Effector memory CD4-positive, alpha-beta T cell (primary cell): ENCODE measurements at regions not wholly inside any gene's neighbourhood (a gene's known extent, or its start where the extent isn't known, plus 50 kb on each side); places are given as distances from the start of the nearest gene placed in this dataset.
"Not testable (repeated sequence)": the region's sequence is repeated elsewhere in the genome, so short reads cannot be mapped to it uniquely, and the experiment has no call there.

Source experiments
- DNase-seq, 3 donors: peaks; one replicate each; pipeline ENCODE4 v3.0.0-alpha.2; 2020
- H3K27ac ChIP-seq: 2 replicates; pipeline ENCODE4 v1.7.0; 2013; ENCODE audit warnings: mild to moderate bottlenecking, low read length, moderate library complexity; ENCODE audit not compliant: insufficient read depth, poor library complexity, severe bottlenecking
- H3K27me3 ChIP-seq: replicated peaks from 2 replicates; pipeline ENCODE4 v1.7.0; 2013; ENCODE audit warnings: mild to moderate bottlenecking, low read length; ENCODE audit not compliant: insufficient read depth, control insufficient read depth, poor library complexity, severe bottlenecking
- H3K36me3 ChIP-seq: 2 replicates; pipeline ENCODE4 v1.7.0; 2013; ENCODE audit warnings: mild to moderate bottlenecking, low read length, moderate library complexity; ENCODE audit not compliant: control insufficient read depth, insufficient read depth
- H3K4me1 ChIP-seq: 2 replicates; pipeline ENCODE4 v1.7.0; 2013; ENCODE audit warnings: low read length, mild to moderate bottlenecking; ENCODE audit not compliant: control insufficient read depth, insufficient read depth, poor library complexity, severe bottlenecking
- H3K4me3 ChIP-seq: 2 replicates; pipeline ENCODE4 v1.7.0; 2013; ENCODE audit warnings: low read length, low read depth, mild to moderate bottlenecking; ENCODE audit not compliant: insufficient read depth, poor library complexity, severe bottlenecking
- H3K9me3 ChIP-seq: 2 replicates; pipeline ENCODE4 v1.7.0; 2013; ENCODE audit warnings: mild to moderate bottlenecking, low read length, moderate library complexity; ENCODE audit not compliant: control insufficient read depth

DNA sequence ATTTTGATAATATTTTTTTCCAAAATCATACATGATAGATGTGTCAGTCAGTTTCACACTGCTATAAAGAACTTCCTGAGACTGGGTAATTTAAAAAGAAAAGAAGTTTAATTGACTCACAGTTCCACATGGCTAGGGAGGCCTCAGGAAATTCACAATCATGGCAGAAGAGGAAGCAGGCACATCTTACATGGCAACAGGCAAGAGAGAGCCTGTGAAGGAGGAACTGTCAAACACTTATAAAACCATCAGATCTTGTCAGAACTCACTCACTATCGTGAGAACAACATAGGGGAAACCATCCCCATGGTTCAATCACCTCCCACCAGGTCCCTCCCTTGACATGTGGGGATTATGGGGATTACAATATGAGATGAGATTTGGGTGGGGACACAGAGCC lies 201.5 kb upstream of the EDNRB start:
- H3K4me1 ChIP-seq, H3K9me3 ChIP-seq, H3K4me3 ChIP-seq, DNase-seq, H3K27ac ChIP-seq, H3K36me3 ChIP-seq, H3K27me3 ChIP-seq: not testable (repeated sequence)

DNA sequence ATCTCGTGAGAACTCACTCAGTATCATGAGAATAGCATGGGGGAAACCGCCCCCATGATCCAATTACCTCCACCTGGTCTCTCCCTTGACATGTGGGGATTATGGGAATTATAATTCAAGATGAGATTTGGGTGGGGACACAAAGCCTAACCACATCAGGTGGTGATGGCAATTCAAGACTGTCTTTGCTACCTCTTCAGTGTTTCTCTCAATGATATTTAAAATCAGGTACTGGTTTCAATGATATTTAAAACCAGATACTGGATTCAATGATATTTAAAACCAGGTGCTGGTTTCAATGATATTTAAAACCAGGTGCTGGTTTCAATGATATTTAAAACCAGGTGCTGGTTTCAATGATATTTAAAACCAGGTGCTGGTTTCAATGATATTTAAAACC lies 198.4 kb upstream of the EDNRB start:
- H3K4me1 ChIP-seq, H3K27me3 ChIP-seq, H3K36me3 ChIP-seq, DNase-seq, H3K4me3 ChIP-seq, H3K27ac ChIP-seq, H3K9me3 ChIP-seq: not testable (repeated sequence)

DNA sequence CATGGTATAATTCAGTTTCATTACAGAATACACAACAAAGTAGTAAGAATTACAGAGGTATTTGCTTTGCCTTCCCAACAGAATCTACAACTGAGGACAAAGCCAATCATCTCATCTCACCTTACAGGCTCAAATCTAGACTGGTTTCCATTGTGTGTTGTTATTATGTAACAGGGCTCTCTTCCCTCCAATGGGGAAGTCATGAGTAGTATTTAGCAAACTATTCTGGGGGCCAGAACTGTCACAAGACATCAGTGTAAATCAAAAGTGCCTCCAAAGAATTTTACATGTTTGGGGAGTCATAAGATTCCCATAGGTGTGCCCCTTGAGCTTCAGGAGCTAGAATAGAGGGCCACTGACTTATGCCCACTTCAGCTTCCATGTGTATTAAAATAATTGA lies 187.0 kb upstream of the EDNRB start:
- H3K27ac ChIP-seq, result no peak overlapping the region
- no peak overlapping the region for H3K4me3 ChIP-seq
- H3K27me3 ChIP-seq, result no peaks in the 10 kb centered on the region
- no peaks in the 10 kb centered on the region for H3K9me3 ChIP-seq
- no peaks in the 10 kb centered on the region for H3K36me3 ChIP-seq
- no peak for DNase-seq
- H3K4me1 ChIP-seq, result no peaks in the 10 kb centered on the region

DNA sequence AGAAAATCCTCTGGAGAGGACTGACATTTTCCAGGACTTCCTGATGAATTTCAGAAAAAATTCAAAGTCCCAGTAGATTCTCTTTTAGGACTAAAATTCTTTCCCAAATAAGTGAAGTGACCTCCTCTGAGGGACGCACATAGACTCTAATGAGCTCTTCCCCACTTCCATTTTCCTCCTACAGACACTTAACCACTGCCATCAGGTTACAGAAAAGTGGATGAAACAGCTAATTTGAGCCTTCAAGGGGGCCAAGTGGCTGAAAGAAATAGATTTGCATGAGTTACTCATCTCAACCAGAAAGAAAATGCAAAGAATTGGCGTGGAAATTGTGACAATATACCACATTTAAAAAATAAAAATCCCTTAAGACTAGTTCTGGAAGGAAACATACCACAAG lies 185.3 kb upstream of the EDNRB start:
- Histone ChIP-seq H3K27ac (no peak overlapping the region), H3K4me3 (no peak overlapping the region)

DNA sequence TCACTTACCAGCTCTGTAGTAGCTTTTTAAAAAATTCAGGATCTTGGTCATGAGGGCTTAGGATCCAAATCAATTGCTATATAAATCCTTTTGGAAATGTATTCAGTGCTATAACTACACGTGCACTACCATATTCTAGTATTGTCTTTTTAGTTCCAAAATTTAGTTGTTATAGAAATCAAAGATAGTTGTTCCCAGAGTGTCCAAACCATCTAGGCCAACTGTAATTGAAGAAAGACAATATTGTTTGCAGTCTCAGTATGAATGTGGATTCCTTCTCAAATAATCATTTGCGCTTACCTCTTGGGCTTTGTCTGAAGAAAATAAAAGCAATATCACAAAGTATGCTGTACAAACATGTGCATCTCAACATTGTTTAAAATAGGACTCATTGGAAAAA lies 184.1 kb upstream of the EDNRB start:
- DNase-seq, result no peak
- H3K36me3 ChIP-seq, result no peaks in the 10 kb centered on the region
- H3K4me3 ChIP-seq, result no peak overlapping the region
- H3K4me1 ChIP-seq, result no peaks in the 10 kb centered on the region
- no peaks in the 10 kb centered on the region for H3K9me3 ChIP-seq
- no peaks in the 10 kb centered on the region for H3K27me3 ChIP-seq
- H3K27ac ChIP-seq, result no peak overlapping the region

More for the DNA sequence above, 185.3 kb upstream of the EDNRB start:
- no peaks in the 10 kb centered on the region for H3K27me3 ChIP-seq
- no peaks in the 10 kb centered on the region for H3K4me1 ChIP-seq
- no peaks in the 10 kb centered on the region for H3K36me3 ChIP-seq
- no peak for DNase-seq
- no peaks in the 10 kb centered on the region for H3K9me3 ChIP-seq

DNA sequence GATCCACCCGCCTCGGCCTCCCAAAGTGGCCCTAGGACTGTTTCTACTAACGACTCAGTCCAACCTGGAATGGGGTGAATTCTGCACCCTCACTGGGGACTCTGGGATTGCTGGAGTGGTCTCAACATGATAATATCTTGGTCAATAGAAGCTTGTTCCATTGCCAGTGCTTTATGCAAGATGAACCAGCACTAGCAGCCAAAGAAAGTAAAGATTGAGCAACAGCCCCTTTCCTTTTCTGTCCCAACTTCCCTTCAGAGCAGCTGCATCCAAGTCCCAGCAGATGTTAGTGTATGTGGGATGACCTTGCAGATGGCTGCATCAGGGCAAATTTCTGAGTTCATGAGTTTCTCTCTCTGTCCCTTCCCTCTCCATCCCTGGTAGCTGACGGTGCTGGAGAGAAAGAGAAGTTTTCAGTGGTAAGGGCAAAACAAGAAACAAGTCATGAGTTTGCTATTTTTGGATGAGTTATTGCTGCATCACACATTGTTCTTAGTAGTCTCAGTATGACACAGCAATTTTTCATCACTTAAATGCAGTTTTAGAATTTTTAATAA lies 183.6 kb upstream of the EDNRB start:
- Histone ChIP-seq H3K27me3 (no peaks in the 10 kb centered on the region), H3K4me1 (no peaks in the 10 kb centered on the region), H3K9me3 (no peaks in the 10 kb centered on the region), H3K36me3 (no peaks in the 10 kb centered on the region), H3K4me3 (no peak overlapping the region), H3K27ac (no peak overlapping the region)
- DNase-seq, result no peak

DNA sequence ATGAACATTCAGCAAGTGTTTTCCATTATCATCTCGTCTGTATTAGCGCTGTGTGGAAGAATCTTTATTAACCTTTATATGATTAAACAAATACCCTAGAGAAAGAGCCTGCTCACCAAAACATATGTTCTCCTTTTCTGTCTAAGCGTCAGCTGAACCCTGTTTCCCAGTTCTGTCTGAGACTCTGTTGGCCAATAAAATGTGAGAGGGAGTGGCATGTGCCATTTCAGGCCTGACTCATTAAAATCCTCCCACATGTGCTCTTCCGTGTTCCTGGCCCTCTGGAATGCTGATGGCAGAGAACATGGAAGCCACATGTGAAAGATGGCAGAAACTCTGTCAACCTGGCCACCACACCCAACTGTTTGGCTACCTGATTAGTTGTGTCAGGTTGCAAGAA lies 181.9 kb upstream of the EDNRB start:
- no peak overlapping the region for H3K4me3 ChIP-seq
- H3K27ac ChIP-seq, result no peak overlapping the region
- DNase-seq, result no peak
- no peaks in the 10 kb centered on the region for H3K9me3 ChIP-seq
- H3K4me1 ChIP-seq, result no peaks in the 10 kb centered on the region
- H3K27me3 ChIP-seq, result no peaks in the 10 kb centered on the region
- H3K36me3 ChIP-seq, result no peaks in the 10 kb centered on the region

DNA sequence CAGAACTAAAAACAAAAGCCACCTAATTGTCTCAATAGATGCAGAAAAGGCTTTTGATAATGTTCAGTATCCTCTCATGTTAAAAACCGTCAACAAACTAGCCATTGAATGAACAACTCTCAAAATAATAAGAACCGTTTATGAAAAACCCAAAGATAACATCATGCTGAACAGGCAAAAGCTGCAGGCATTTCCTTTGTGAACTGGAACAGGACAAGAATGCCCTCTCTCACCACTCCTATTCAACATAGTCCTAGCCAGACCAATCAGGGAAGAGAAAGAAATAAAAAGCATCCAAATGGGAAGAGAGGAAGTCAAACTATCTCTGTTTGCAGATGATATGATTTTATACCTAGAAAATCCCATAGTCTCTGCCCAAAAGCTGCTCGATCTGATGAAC lies 179.6 kb upstream of the EDNRB start:
- H3K4me1 ChIP-seq, result no peaks in the 10 kb centered on the region
- H3K27ac ChIP-seq, result no peak overlapping the region
- no peak for DNase-seq
- H3K4me3 ChIP-seq, result no peak overlapping the region
- H3K36me3 ChIP-seq, result no peaks in the 10 kb centered on the region
- no peaks in the 10 kb centered on the region for H3K9me3 ChIP-seq
- no peaks in the 10 kb centered on the region for H3K27me3 ChIP-seq

DNA sequence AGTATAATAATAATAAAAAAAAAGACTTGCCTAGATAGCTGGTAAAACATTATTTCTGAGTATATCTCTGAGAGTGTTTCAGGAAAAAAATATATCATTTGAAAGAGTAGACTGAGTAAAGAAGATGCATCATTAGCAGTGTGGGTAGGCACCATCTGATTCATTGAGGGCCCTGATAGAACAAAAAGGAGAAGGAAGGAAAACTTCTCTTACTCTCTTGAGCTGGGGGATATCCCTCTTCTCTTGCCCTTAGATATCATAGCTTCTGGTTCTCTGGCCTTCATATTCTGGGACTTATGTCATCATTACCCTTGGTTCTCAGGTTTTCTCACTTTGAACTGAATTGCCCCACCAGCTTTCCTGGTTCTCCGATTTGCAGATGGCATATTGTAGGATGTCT lies 177.6 kb upstream of the EDNRB start:
- Histone ChIP-seq H3K4me1 (no peaks in the 10 kb centered on the region), H3K27ac (no peak overlapping the region), H3K4me3 (no peak overlapping the region), H3K36me3 (no peaks in the 10 kb centered on the region), H3K27me3 (no peaks in the 10 kb centered on the region), H3K9me3 (no peaks in the 10 kb centered on the region)
- DNase-seq, result no peak

DNA sequence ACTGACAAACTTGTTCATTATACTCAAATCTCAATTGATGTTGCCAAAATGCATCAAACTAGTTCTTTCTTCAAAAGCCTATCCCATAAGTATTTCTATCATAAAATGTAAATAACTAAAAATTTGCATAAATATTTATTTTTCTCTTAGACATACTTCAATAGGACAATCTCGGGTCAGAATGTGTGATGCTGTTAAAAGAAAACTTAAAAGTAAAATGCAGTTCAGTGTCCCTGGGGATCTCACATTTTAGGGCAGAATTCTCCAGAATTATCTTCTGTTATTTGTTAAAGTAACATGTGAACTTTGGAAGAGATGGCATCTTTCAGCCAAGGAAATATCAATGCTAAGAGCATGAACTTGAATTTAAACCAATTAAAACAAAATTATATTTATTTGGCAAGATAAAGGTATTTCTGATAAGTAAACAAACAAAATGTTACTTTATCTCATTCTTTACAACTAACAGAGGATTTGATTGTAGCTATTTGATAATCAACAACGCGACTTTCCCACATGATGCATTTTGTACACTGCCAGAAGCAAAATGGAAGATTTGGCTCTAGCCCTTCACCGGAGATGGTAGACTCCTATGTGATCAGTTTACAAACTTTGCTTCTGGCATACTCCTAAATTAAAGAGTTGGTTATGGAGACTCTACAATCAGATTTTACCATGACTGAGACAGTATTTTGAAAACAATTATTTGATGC lies 169.5 kb upstream of the EDNRB start:
- Histone ChIP-seq H3K4me1 (no peaks in the 10 kb centered on the region), H3K27ac (no peak overlapping the region), H3K27me3 (no peaks in the 10 kb centered on the region), H3K4me3 (no peak overlapping the region), H3K9me3 (no peaks in the 10 kb centered on the region), H3K36me3 (no peaks in the 10 kb centered on the region)
- no peak for DNase-seq
